ENCODE measurements at regions not wholly inside any gene's neighbourhood (a gene's known extent, or its start where the extent isn't known, plus 50 kb on each side); places are given as distances from the start of the nearest gene placed in this dataset.

GRCh38 chr6:148042536-148042935, 300.1 kb upstream of the SASH1 start:
- TF ChIP-seq, protein P1, sequence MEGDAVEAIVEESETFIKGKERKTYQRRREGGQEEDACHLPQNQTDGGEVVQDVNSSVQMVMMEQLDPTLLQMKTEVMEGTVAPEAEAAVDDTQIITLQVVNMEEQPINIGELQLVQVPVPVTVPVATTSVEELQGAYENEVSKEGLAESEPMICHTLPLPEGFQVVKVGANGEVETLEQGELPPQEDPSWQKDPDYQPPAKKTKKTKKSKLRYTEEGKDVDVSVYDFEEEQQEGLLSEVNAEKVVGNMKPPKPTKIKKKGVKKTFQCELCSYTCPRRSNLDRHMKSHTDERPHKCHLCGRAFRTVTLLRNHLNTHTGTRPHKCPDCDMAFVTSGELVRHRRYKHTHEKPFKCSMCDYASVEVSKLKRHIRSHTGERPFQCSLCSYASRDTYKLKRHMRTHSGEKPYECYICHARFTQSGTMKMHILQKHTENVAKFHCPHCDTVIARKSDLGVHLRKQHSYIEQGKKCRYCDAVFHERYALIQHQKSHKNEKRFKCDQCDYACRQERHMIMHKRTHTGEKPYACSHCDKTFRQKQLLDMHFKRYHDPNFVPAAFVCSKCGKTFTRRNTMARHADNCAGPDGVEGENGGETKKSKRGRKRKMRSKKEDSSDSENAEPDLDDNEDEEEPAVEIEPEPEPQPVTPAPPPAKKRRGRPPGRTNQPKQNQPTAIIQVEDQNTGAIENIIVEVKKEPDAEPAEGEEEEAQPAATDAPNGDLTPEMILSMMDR (conservative IDR thresholded peaks at IDR 0.05; ENCODE audit: low read depth, low read length), result no peak
- TF ChIP-seq POLR2A (IDR thresholded peaks at IDR 0.05; ENCODE audit: low read depth, low read length) (no peak), RFX5 (IDR thresholded peaks at IDR 0.05; ENCODE audit: low read depth, low read length) (no peak), USF2 (IDR thresholded peaks at IDR 0.05; ENCODE audit: low read depth, low read length) (no peak), CEBPB (IDR thresholded peaks at IDR 0.05; ENCODE audit: low read depth, low read length) (no peak), RCOR1 (IDR thresholded peaks at IDR 0.05; ENCODE audit: insufficient replicate concordance, low read length) (no peak), RAD21 (IDR thresholded peaks at IDR 0.05; ENCODE audit: low read length) (no peak), BHLHE40 (IDR thresholded peaks at IDR 0.05; ENCODE audit: low read depth, low read length) (no peak)
- TF ChIP-seq, protein P2, sequence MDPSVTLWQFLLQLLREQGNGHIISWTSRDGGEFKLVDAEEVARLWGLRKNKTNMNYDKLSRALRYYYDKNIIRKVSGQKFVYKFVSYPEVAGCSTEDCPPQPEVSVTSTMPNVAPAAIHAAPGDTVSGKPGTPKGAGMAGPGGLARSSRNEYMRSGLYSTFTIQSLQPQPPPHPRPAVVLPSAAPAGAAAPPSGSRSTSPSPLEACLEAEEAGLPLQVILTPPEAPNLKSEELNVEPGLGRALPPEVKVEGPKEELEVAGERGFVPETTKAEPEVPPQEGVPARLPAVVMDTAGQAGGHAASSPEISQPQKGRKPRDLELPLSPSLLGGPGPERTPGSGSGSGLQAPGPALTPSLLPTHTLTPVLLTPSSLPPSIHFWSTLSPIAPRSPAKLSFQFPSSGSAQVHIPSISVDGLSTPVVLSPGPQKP (IDR thresholded peaks at IDR 0.05; ENCODE audit: borderline replicate concordance, low read depth, low read length), result no peak

All from IMR-90 (cell line).